ENCODE measurements at regions not wholly inside any gene's neighbourhood (a gene's known extent, or its start where the extent isn't known, plus 50 kb on each side); places are given as distances from the start of the nearest gene placed in this dataset.

- Histone ChIP-seq H3K27ac (ENCODE audit: low read depth, low read length) (no peak overlapping the region), H3K36me3 (ENCODE audit: insufficient read depth, low read length) (no peaks in the 10 kb centered on the region), H3K9me3 (ENCODE audit: low read length) (no peaks in the 10 kb centered on the region), H3K27me3 (ENCODE audit: control insufficient read depth in 1 of 2, insufficient read depth in 2 of 2, low read length in 2 of 2) (no peaks in the 10 kb centered on the region), H3K4me1 (ENCODE audit: insufficient read depth, low read length) (no peaks in the 10 kb centered on the region), H3K4me3 (ENCODE audit: low read depth in 1 of 2, low read length in 2 of 2) (no peak overlapping the region), H3K9ac (ENCODE audit: low read length) (no peak overlapping the region)
These were observed 91.5 kb upstream of the TMEFF2 start for GRCh38 chr2:192286093-192286701.

DNA sequence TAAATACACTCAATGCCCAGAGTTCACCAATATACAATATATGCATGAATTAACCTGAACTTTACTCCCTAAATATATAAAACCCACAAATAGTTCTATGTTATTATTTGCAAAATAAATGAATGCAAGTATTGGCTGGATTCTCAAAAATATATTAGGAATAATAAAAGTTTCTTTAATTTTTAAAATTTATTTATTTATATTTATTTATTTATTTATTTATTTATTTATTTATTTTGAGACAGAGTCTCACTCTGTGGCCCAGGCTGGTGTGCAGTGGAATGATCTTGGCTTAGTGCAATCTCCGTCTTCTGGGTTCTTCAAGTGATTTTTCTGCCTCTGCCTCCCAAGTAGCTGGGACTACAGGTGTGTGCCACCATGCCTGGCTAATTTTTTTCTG, 88.7 kb upstream of the TMEFF2 start:
- Histone ChIP-seq H3K27ac (ENCODE audit: low read depth, low read length) (no peak overlapping the region), H3K9me3 (ENCODE audit: low read length) (no peaks in the 10 kb centered on the region)

GRCh38 chr2:192278701-192279100, 84.0 kb upstream of the TMEFF2 start:
- H3K27me3 ChIP-seq (ENCODE audit: control insufficient read depth in 1 of 2, insufficient read depth in 2 of 2, low read length in 2 of 2): no peaks in the 10 kb centered on the region
- no peaks in the 10 kb centered on the region for H3K4me1 ChIP-seq (ENCODE audit: insufficient read depth, low read length)
- no peak overlapping the region for H3K27ac ChIP-seq (ENCODE audit: low read depth, low read length)
- no peak overlapping the region for H3K9ac ChIP-seq (ENCODE audit: low read length)
- H3K36me3 ChIP-seq (ENCODE audit: insufficient read depth, low read length): no peaks in the 10 kb centered on the region
- H3K4me3 ChIP-seq (ENCODE audit: low read depth in 1 of 2, low read length in 2 of 2): no peak overlapping the region
- H3K9me3 ChIP-seq (ENCODE audit: low read length): no peaks in the 10 kb centered on the region

More for the DNA sequence above, 88.7 kb upstream of the TMEFF2 start:
- H3K36me3 ChIP-seq (ENCODE audit: insufficient read depth, low read length): no peaks in the 10 kb centered on the region
- H3K4me3 ChIP-seq (ENCODE audit: low read depth in 1 of 2, low read length in 2 of 2): no peak overlapping the region
- H3K27me3 ChIP-seq (ENCODE audit: control insufficient read depth in 1 of 2, insufficient read depth in 2 of 2, low read length in 2 of 2): no peaks in the 10 kb centered on the region
- H3K9ac ChIP-seq (ENCODE audit: low read length): no peak overlapping the region
- H3K4me1 ChIP-seq (ENCODE audit: insufficient read depth, low read length): no peaks in the 10 kb centered on the region

DNA sequence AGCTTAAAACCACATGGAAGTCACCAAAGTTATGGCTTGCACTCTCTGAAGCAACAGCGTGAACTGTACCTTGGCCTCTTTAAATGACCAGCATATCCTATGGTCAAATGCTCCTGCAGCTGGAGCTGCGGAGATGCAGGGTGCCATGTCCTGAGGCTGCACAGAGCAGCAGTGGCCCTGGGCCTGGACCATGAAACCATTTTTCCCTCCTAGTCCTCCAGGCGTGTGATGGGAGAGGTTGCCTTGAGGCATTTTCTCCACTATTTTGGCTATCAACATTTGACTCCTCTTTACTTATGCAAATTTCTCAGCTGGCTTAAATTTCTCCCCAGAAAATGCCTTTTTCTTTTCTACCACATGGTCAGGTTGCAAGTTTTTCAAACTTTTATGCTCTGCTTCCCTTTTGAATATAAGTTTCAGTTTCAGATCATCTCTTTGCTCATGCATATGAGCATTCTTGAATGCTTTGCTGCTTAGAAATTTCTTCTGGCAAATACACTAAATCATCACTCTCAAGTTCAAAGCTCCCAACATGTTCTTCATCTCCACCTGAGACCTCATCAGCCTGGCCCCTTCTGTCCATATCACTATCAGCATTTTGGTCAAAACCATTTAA, 82.9 kb upstream of the TMEFF2 start:
- Histone ChIP-seq H3K4me3 (ENCODE audit: low read depth in 1 of 2, low read length in 2 of 2) (no peak overlapping the region), H3K4me1 (ENCODE audit: insufficient read depth, low read length) (no peaks in the 10 kb centered on the region), H3K9me3 (ENCODE audit: low read length) (no peaks in the 10 kb centered on the region), H3K9ac (ENCODE audit: low read length) (no peak overlapping the region), H3K36me3 (ENCODE audit: insufficient read depth, low read length) (no peaks in the 10 kb centered on the region), H3K27me3 (ENCODE audit: control insufficient read depth in 1 of 2, insufficient read depth in 2 of 2, low read length in 2 of 2) (no peaks in the 10 kb centered on the region), H3K27ac (ENCODE audit: low read depth, low read length) (no peak overlapping the region)

DNA sequence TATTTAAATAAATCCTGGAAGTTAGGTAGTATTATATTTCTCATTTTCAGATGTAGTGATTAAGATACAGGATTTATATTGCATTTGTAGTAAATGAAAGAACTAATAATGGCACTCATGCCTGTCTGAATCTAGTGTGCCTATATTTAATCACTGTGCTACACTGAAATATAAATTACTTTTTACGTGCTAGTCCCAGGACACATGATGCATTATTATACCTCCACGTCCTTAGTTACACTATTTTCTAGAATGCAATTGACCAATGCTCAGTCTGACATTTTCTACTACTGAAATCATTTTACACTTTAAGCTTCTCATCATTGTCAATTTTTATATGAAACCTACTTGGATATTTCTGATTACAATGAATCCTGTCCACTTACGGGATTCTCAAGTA, 80.9 kb upstream of the TMEFF2 start:
- Histone ChIP-seq H3K4me3 (ENCODE audit: low read depth in 1 of 2, low read length in 2 of 2) (no peak overlapping the region), H3K9ac (ENCODE audit: low read length) (no peak overlapping the region), H3K36me3 (ENCODE audit: insufficient read depth, low read length) (no peaks in the 10 kb centered on the region), H3K4me1 (ENCODE audit: insufficient read depth, low read length) (no peaks in the 10 kb centered on the region), H3K9me3 (ENCODE audit: low read length) (no peaks in the 10 kb centered on the region), H3K27me3 (ENCODE audit: control insufficient read depth in 1 of 2, insufficient read depth in 2 of 2, low read length in 2 of 2) (no peaks in the 10 kb centered on the region), H3K27ac (ENCODE audit: low read depth, low read length) (no peak overlapping the region)

- no peaks in the 10 kb centered on the region for H3K36me3 ChIP-seq (ENCODE audit: insufficient read depth, low read length)
- H3K4me3 ChIP-seq (ENCODE audit: low read depth in 1 of 2, low read length in 2 of 2): no peak overlapping the region
- H3K27ac ChIP-seq (ENCODE audit: low read depth, low read length): no peak overlapping the region
- no peaks in the 10 kb centered on the region for H3K27me3 ChIP-seq (ENCODE audit: control insufficient read depth in 1 of 2, insufficient read depth in 2 of 2, low read length in 2 of 2)
- H3K4me1 ChIP-seq (ENCODE audit: insufficient read depth, low read length): no peaks in the 10 kb centered on the region
- H3K9ac ChIP-seq (ENCODE audit: low read length): no peak overlapping the region
- no peaks in the 10 kb centered on the region for H3K9me3 ChIP-seq (ENCODE audit: low read length)
These were observed 72.8 kb upstream of the TMEFF2 start for GRCh38 chr2:192267484-192267883.

DNA sequence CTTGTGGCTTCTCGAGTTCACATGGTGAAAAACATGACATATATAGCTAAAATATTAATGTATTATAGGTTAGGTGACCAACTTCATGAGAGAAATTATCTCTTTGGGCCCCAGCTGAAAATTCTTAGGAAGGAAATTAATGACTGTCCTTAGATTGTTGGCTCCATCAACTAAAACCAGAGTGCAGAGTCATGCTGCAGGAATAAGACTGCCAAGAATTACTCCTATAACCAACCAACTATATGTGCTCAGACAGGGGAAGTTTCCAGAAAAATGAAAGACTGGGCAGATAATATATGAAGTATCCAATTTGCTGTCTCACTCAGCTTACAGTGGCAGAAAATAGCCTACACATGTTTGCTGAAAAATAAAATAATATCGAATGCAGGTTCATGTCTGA, 71.0 kb upstream of the TMEFF2 start:
- no peaks in the 10 kb centered on the region for H3K27me3 ChIP-seq (ENCODE audit: control insufficient read depth in 1 of 2, insufficient read depth in 2 of 2, low read length in 2 of 2)

GRCh38 chr2:192254444-192254843, 59.7 kb upstream of the TMEFF2 start:
- no peak overlapping the region for H3K4me3 ChIP-seq (ENCODE audit: low read depth in 1 of 2, low read length in 2 of 2)
- H3K27ac ChIP-seq (ENCODE audit: low read depth, low read length): no peak overlapping the region
- H3K4me1 ChIP-seq (ENCODE audit: insufficient read depth, low read length): no peaks in the 10 kb centered on the region
- no peak overlapping the region for H3K9ac ChIP-seq (ENCODE audit: low read length)
- no peaks in the 10 kb centered on the region for H3K9me3 ChIP-seq (ENCODE audit: low read length)
- H3K27me3 ChIP-seq (ENCODE audit: control insufficient read depth in 1 of 2, insufficient read depth in 2 of 2, low read length in 2 of 2): no peaks in the 10 kb centered on the region
- H3K36me3 ChIP-seq (ENCODE audit: insufficient read depth, low read length): no peaks in the 10 kb centered on the region

More for the DNA sequence above, 71.0 kb upstream of the TMEFF2 start:
- Histone ChIP-seq H3K9ac (ENCODE audit: low read length) (no peak overlapping the region), H3K27ac (ENCODE audit: low read depth, low read length) (no peak overlapping the region), H3K9me3 (ENCODE audit: low read length) (no peaks in the 10 kb centered on the region), H3K36me3 (ENCODE audit: insufficient read depth, low read length) (no peaks in the 10 kb centered on the region), H3K4me1 (ENCODE audit: insufficient read depth, low read length) (no peaks in the 10 kb centered on the region), H3K4me3 (ENCODE audit: low read depth in 1 of 2, low read length in 2 of 2) (no peak overlapping the region)

GRCh38 chr2:192253692-192254091, 59.0 kb upstream of the TMEFF2 start:
- no peaks in the 10 kb centered on the region for H3K36me3 ChIP-seq (ENCODE audit: insufficient read depth, low read length)
- H3K4me1 ChIP-seq (ENCODE audit: insufficient read depth, low read length): no peaks in the 10 kb centered on the region
- no peak overlapping the region for H3K9ac ChIP-seq (ENCODE audit: low read length)
- no peaks in the 10 kb centered on the region for H3K9me3 ChIP-seq (ENCODE audit: low read length)
- H3K27ac ChIP-seq (ENCODE audit: low read depth, low read length): no peak overlapping the region
- no peak overlapping the region for H3K4me3 ChIP-seq (ENCODE audit: low read depth in 1 of 2, low read length in 2 of 2)
- no peaks in the 10 kb centered on the region for H3K27me3 ChIP-seq (ENCODE audit: control insufficient read depth in 1 of 2, insufficient read depth in 2 of 2, low read length in 2 of 2)

DNA sequence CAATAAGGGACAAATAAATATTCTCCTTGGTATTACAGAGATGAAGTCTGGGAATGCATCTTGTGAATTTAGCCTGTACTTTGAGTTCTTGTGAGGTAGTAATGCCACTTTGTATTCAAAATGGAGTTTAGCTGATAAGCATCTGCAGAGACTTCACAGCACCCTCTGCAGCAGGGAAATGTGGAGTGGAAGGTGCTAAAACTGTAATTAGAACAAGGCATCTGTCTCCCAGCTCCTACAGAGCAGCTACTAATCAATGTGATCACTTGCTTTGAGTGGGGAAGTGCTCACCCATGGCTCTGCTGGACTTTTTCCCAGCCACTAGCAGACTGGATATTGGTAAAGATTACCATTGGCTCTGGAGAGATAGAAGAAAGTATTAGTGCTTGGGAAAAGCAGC, 56.2 kb upstream of the TMEFF2 start:
- Histone ChIP-seq H3K36me3 (ENCODE audit: insufficient read depth, low read length) (no peaks in the 10 kb centered on the region), H3K9ac (ENCODE audit: low read length) (no peak overlapping the region), H3K27me3 (ENCODE audit: control insufficient read depth in 1 of 2, insufficient read depth in 2 of 2, low read length in 2 of 2) (no peaks in the 10 kb centered on the region), H3K4me3 (ENCODE audit: low read depth in 1 of 2, low read length in 2 of 2) (no peak overlapping the region), H3K27ac (ENCODE audit: low read depth, low read length) (no peak overlapping the region), H3K9me3 (ENCODE audit: low read length) (no peaks in the 10 kb centered on the region), H3K4me1 (ENCODE audit: insufficient read depth, low read length) (no peaks in the 10 kb centered on the region)

GRCh38 chr2:192247456-192247855, 52.7 kb upstream of the TMEFF2 start:
- no peaks in the 10 kb centered on the region for H3K36me3 ChIP-seq (ENCODE audit: insufficient read depth, low read length)
- H3K27me3 ChIP-seq (ENCODE audit: control insufficient read depth in 1 of 2, insufficient read depth in 2 of 2, low read length in 2 of 2): no peaks in the 10 kb centered on the region
- no peak overlapping the region for H3K27ac ChIP-seq (ENCODE audit: low read depth, low read length)
- no peak overlapping the region for H3K9ac ChIP-seq (ENCODE audit: low read length)
- no peaks in the 10 kb centered on the region for H3K9me3 ChIP-seq (ENCODE audit: low read length)
- H3K4me1 ChIP-seq (ENCODE audit: insufficient read depth, low read length): no peaks in the 10 kb centered on the region
- no peak overlapping the region for H3K4me3 ChIP-seq (ENCODE audit: low read depth in 1 of 2, low read length in 2 of 2)

DNA sequence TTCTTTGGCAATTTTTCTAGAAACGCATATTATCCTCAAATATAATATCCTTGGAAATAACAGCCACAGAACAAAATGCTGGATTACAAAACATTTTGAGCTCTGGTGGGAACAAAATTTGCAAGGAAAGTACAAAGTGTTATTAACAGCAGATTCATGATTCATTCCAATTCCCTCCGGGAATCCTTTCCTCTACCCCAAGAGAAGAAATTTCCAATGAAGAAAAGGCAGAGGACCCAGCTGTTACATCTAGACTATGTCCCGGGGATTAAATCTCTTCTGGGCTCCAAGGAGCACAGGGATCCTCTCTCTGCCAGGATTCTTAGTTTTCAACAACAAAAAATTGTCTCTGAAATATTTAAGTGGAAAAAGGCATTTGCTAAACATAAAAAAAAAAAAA, 51.6 kb upstream of the TMEFF2 start:
- Histone ChIP-seq H3K27me3 (ENCODE audit: control insufficient read depth in 1 of 2, insufficient read depth in 2 of 2, low read length in 2 of 2) (no peaks in the 10 kb centered on the region), H3K9ac (ENCODE audit: low read length) (no peak overlapping the region), H3K9me3 (ENCODE audit: low read length) (no peaks in the 10 kb centered on the region), H3K4me1 (ENCODE audit: insufficient read depth, low read length) (no peaks in the 10 kb centered on the region), H3K27ac (ENCODE audit: low read depth, low read length) (no peak overlapping the region), H3K36me3 (ENCODE audit: insufficient read depth, low read length) (no peaks in the 10 kb centered on the region), H3K4me3 (ENCODE audit: low read depth in 1 of 2, low read length in 2 of 2) (no peak overlapping the region)

All from muscle layer of colon (tissue), 2 donors.